Activated T-helper 9 cell treated with anti-CD3 and anti-CD28 coated beads, Interleukin-2, amount 50 U/mL, for 16 hours (primary cell): ENCODE measurements at regions not wholly inside any gene's neighbourhood (a gene's known extent, or its start where the extent isn't known, plus 50 kb on each side); places are given as distances from the start of the nearest gene placed in this dataset.

ENCODE experiments used
- DNase-seq: peaks from one replicate; pipeline ENCODE4 v3.0.0-alpha.2; 2020; ENCODE audit warnings: low read depth

DNA sequence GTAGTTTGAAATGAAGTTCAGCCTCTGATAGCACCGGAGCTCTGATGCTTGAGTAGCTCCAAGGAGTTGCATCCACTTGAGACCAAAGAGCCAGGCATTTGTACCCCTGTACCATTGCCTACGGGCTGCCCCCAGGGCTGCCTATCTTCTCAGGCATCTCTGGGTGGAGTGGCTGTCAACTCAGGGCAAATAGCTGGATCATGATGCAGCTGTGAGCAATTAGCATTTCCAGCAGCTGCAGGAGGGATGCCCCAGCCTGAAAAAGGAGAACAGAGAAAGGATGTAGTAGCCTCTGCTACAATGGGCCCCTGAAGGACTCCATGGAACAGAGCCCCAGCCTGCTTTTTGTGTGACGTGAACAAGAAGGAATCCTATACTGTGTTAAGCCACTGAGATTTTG is 492.6 kb downstream of the BCOR start:
- no peak for DNase-seq

DNA sequence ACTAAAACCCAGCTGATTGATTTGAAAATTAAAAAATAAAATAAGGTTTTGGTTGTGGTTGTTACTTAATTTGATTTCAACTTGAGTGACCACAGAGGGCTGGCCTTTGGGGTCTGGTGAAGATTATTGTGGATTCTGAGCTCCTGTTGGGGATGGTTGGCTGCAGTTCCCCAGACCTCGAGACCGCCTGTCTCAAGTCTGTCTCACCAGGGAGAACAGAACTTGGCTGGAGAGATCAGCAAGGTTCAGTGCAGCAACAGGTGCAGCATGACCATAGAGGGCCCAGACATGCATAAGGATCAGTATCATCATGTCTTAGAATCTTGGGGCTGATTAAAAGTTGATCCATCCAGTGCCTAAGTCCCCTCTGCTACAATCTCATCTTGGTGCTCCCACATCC is 491.9 kb downstream of the BCOR start:
- DNase-seq: no peak

DNA sequence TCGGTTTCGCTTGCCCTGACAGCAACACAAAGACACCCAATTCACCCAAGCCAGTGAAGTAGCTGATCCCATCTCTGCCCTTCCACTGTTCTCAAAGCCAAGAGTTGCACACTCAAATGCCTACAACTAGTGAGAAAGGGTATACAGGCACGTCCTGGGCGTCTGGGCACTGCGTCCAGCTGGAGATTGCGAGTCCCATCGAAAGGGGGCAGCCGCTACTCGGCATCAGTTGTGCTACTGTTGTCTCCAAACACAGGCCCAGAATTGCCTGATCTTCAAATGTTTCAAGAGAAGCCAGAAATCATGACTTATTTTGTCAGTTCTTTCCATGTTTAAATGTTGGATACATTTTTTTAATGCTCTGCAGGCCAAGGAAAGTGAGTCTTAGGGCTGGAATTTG is 487.8 kb downstream of the BCOR start:
- no peak for DNase-seq

DNA sequence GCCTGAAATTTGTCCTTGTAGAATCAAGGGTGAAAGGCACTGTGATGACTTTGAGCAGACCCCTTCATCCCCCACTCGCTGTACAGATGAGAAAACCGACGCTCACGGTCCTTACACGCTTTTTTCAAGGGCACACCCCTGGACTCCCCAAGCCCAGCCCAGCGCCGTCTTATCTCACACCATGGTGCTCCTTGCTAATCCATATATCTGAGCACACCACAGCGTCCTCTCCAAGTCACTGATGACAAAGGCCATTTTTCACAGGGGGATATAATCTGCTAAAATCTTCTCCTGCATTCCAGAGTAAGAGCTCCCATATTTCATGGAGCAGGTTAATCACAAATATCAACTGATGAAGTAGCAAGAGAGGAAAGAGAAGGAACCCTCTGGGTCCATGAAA is 486.3 kb downstream of the BCOR start:
- no peak for DNase-seq

DNA sequence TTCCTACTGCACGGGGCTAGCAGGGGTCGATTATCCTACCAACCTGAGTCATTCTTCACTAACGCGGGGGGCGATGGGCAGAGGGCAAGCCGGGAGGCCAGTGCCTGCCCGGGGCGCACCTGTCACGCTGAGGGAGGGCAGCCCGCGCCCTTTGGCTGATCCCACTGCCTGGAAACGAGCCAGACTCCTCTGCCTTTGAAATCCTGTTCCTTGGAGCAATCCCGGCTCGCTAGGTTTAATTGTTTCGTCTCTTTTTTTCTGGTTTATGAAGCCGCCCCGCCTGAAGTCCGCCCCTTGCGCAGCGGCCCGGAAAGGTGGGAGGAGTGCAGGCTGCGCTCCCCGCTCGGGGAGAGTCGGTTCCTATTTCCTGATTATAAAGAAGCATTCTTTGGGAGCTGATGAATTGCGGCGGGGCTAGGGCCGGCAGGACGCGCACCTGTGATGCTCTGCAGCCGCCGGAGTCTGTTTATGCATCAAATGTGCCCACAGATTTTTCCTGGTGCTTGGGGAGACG is 484.2 kb downstream of the BCOR start:
- no peak for DNase-seq

GRCh38 chrX:39613997-39614679 is 483.6 kb downstream of the BCOR start:
- DNase-seq: peak; percentile 56

DNA sequence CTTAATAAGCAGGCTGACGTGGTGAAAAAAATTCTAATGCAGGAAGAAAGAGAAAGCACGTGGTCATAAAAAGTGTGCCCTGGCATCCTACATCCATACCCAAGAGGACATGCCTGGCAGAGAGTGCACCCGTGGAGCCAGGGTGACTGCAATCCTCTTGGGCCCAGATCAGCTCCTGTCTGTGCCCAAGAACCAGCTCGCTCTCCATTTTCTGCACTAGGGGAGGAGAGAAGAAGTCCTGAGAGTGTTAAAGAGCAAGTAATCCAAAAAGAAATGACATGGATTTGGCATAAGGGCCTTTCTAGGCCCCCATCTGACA is 483.1 kb downstream of the BCOR start:
- no peak for DNase-seq

- no peak for DNase-seq
Measured at GRCh38 chrX:39616098-39616729, 481.5 kb downstream of the BCOR start.

- DNase-seq: no peak
Measured at GRCh38 chrX:39616731-39617130, 481.0 kb downstream of the BCOR start.

DNA sequence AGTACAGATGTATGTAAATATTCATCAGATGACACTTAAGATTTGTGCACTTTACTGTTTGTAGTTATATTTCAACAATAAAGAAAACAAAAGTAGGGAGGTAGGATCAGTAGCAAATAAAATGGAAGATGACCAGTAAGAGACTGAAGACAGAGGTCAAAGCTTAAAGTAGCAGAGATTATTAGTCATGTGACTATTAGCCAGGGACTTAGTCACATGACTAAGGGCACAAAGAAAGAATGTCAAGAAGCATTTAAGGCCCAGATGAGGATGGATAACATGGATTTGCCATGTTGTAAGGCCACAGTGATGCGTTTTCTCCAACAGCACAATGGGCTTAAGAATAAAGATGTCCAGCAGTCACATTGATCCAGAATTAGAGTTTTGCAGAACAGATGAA is 479.6 kb downstream of the BCOR start:
- DNase-seq: no peak

DNA sequence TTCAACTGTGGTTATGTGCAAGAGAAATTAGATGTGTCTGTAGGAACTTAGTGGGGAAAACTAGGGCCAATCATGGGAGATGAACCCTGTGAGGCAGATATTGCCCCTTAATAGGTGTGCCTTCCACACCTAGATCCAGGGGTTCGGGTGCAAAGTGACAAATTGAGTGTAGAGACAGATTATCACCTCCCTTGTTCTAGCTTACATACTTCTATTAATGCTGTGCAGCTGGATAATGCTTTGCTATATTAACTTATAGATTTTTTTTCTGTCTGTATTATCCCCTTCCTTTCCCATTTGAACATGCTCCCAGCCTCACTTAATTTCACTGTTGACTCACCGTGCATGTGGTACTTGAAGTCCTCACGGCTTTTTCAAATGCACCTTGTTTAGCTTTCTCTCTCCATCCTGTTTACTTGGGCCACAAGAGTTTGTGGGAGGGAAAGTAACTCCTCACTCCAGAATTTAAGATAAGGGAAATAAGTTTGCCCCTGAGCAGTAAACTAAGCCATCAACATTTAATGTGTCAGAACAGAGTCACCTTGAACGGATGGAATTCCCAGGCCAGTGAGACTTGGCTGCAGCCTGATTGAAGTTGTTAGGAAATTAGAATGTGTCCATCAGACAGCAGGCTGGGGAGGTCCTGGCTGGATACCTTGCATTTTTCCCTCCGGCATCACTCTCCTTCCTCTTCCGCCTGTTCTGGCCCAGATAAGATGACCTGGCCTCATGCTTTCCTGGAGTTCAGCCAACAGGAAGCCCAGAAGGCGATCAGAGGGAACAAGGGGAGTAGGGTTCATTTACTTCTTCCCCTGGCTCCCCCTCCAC is 478.4 kb downstream of the BCOR start:
- no peak for DNase-seq

DNA sequence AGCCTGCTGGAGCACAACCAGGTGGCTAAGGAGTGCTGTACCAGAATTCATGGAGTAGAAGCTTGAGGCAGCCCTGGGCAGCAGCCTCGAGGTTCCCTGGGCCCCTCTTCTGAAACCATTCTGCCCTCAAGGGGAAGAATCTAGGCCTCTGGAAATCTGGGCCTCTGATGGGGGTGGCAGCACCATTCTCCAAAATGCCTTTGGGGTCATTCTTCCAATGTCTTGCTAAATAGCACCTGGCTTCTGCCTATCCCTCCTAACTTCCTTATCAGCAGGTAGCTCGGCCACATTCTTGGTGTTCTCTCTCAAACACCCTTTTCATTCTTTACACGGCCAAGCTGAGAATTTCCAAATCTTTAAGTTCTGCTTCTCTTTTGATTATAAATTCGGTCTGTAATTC is 473.6 kb downstream of the BCOR start:
- DNase-seq: no peak

GRCh38 chrX:39625810-39626209 is 471.9 kb downstream of the BCOR start:
- no peak for DNase-seq

- DNase-seq: no peak
Measured at GRCh38 chrX:39626749-39627148, 471.0 kb downstream of the BCOR start.

GRCh38 chrX:39627257-39627656 is 470.5 kb downstream of the BCOR start:
- no peak for DNase-seq

DNA sequence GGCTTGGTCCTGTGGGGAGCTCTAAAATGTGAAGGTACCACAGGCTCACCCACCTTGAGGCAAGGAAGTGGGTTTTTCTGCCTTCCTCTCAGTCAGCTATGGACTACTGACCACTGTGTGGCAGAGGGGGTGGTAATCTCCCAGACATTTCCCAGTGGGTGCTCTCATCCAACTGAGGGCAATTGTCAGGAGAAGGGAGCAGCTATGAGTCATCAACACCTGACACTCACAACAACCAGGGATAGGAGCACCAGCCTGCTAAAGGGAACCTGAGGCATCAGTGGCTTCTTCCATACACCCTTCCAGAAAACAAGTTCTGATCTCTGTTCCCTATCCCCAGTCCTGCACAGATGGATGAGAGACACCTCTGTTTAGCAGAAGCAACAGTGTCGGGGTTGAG is 468.8 kb downstream of the BCOR start:
- no peak for DNase-seq

GRCh38 chrX:39630344-39630743 is 467.4 kb downstream of the BCOR start:
- no peak for DNase-seq

DNA sequence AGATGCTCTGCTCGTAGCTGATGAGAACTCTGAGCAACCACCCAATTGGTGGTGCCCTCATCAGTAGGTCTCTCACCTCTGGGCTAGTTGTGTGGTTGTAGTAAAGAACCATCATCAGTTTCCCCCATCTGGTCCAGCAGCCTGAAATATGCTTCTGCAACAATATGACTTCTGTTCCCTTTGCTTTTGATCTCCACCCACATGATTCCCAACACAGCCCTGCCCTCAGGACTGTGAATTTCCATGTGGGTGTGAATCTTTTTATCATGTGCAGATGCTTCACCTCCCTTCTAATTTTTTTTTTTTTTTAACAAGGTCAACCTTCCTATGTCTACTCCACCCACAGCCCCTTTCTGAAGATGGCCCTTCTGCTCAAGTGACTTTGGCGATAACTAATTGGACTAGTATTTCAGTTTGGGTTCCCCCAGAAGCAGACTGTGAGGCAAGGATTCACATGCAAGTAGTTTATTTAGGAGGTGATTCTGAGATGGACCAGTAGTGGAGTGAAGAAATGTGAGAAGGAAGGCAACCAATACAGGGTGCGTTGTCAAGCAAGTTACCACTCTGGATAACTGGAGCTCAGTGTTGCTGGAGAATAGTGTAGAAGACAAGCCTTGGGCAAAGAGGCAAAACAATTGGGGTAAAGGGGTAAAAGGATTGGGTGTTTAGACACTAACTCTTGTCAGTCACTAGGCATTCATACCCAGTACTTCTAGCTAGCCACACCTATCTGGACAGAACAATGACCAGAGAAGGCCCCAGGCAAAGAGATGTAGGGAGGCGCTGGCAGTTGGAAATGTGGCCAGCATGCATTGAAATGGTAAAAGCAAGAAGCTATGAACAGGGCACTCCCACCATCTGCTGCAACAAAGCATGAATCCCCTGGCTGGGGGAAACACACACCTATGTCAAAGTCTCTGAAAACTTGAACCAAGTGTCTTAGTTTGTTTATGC is 466.2 kb downstream of the BCOR start:
- DNase-seq: no peak

- DNase-seq: no peak
Measured at GRCh38 chrX:39633293-39633692, 464.5 kb downstream of the BCOR start.

DNA sequence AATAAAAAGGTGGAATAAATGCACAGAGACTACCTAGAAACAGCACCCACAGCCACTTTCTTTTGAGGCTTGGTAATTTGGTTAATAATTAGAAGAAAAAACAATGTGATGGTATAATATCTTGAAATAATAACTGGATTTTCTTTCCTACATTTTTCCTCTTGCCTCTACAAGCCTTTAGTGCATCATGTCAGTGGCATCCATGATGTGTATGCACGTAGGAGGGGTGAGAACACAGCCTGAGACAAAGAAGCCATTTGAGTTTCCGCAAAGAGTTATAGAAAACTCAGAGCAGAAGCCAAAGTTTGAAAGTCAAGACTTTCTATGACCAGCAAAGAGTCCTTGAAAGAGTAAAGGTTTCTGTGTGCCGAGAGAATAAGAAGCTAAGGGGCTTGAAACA is 461.3 kb downstream of the BCOR start:
- no peak for DNase-seq

GRCh38 chrX:39638526-39638925 is 459.2 kb downstream of the BCOR start:
- DNase-seq: no peak

DNA sequence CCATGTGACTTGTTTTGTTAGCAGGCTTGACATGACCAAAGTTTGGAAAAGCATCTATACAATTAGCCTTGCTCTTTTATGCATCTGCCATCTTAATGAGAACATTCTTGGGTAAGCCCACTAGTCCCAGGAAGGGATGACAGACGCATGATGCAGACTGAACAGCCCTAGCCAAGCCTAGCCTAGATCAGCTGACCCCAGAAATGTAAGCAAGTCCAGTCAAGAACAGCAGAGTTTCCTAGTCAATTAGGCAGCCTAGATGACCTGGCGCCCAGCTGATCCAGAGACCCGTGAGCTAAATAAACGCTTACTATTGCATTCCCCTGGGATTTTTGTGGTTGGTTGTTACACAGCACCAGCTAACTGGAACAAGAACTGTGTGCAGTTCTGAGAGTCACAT is 457.9 kb downstream of the BCOR start:
- no peak for DNase-seq
